ENCODE measurements at regions not wholly inside any gene's neighbourhood (a gene's known extent, or its start where the extent isn't known, plus 50 kb on each side); places are given as distances from the start of the nearest gene placed in this dataset.

- FAIRE-seq (no peak), ATAC-seq (no peak), DNase-seq (ENCODE audit: extremely low read depth in 1 of 4, low spot score in 3 of 4) (no peak)
- Histone ChIP-seq H3K27me3 (ENCODE audit: control insufficient read depth in 2 of 2, insufficient read depth in 2 of 2, low read length in 2 of 2) (no peaks in the 10 kb centered on the region), H3K9me3 (replicated peaks; ENCODE audit: control insufficient read depth, insufficient read depth, low read depth, low read length) (no peaks in the 10 kb centered on the region), H3K4me2 (ENCODE audit: insufficient read depth, low read length) (no peak overlapping the region), H2AFZ (ENCODE audit: low read depth, low read length) (no peak overlapping the region), H3K79me2 (ENCODE audit: control insufficient read depth, insufficient read depth, low read length) (no peaks in the 10 kb centered on the region), H3K4me1 (replicated peaks in 1 of 2; ENCODE audit: control insufficient read depth in 2 of 2, insufficient read depth in 2 of 2, low read length in 2 of 2) (no peaks in the 10 kb centered on the region), H3K36me3 (ENCODE audit: control insufficient read depth, insufficient read depth, low read length) (no peaks in the 10 kb centered on the region), H3K9me1 (ENCODE audit: control insufficient read depth, insufficient read depth, low read length) (no peaks in the 10 kb centered on the region), H3K4me3 (no peak overlapping the region), H3K9ac (ENCODE audit: insufficient read depth in 1 of 2, low read depth in 2 of 2, low read length in 2 of 2) (no peak overlapping the region), H4K20me1 (replicated peaks; ENCODE audit: control insufficient read depth, insufficient read depth, low read length) (no peaks in the 10 kb centered on the region), H3K27ac (ENCODE audit: extremely low read depth, low read depth, low read length) (no peak overlapping the region)
- TF ChIP-seq ZFP91 (CRISPR knock-in tag; IDR thresholded peaks at IDR 0.05) (no peak), NR1H2 (CRISPR knock-in tag; IDR thresholded peaks at IDR 0.05) (no peak), ELK1 (CRISPR knock-in tag; IDR thresholded peaks at IDR 0.05) (no peak), ZFPM2 (CRISPR knock-in tag; IDR thresholded peaks at IDR 0.05) (no peak), MLX (CRISPR knock-in tag; conservative IDR thresholded peaks at IDR 0.05) (no peak), ZZZ3 (IDR thresholded peaks at IDR 0.05) (no peak), IRF1 (CRISPR knock-in tag; IDR thresholded peaks at IDR 0.05; ENCODE audit: borderline replicate concordance) (no peak), CTCF (IDR thresholded peaks at IDR 0.05 in 2 of 3, conservative IDR thresholded peaks at IDR 0.05 in 1 of 3; ENCODE audit: insufficient read depth in 2 of 3, low read depth in 1 of 3, low read length in 3 of 3) (no peak), ZNF695 (CRISPR knock-in tag; IDR thresholded peaks at IDR 0.05) (no peak)
- no TSS peak for BruUV-seq (replicated peaks)
- intact Hi-C loops (cut with micrococcal nuclease) (no loop called here), in situ Hi-C loops (cut with MboI) (no loop called here)
- POLR2A ChIA-PET = no interaction called here
- CTCF ChIA-PET (ENCODE audit: low intra/inter-chr PET ratio) = no interaction called here
- WGBS (ENCODE audit: insufficient coverage, low coverage, missing lambda C conversion rate) = 7% methylated on average over 3 of the region's 3 CpGs
Measured at GRCh38 chr2:163039266-163039665, 200.7 kb upstream of the KCNH7 start.
